ENCODE measurements at regions not wholly inside any gene's neighbourhood (a gene's known extent, or its start where the extent isn't known, plus 50 kb on each side); places are given as distances from the start of the nearest gene placed in this dataset.
"Not testable (repeated sequence)": the region's sequence is repeated elsewhere in the genome, so short reads cannot be mapped to it uniquely, and the experiment has no call there.

DNA sequence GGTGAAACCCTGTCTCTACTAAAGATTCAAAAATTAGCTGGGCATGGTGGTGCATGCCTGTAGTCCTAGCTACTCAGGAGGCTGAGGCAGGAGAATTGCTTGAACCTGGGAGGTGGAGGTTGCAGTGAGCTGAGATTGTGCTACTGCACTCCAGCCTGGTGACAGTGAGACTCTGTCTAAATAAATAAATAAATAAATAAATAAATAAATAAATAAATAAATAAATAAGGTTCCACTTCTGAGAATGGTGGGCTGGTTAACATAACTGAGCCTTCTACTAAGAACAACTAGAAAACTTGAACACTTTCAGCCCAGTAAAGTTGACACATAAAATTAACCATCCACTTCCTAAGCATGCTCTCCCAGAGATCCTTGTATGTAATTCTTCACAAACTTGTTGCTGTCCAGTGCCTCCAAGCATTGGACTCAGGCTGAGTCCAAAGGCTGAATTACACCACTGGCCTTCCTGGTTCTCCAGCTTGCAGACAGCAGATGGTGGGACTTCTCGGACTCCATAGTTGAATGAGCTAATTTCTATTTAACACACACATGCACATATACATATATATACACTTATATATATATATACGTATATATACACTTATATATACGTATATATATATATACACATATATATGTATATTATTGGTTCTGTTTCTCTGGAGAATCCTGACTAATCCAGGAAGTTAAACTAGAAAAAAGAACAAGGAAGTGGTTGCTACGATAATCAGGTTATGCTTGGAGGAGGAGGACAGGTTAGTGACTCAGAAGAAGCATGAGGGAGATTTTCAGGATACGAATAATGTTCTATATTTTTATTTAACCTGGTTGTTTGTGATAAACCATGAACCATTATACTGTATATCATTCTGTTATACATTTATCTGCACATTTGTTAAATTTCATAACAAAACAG, 348.8 kb downstream of the METTL4 start:
- no peaks in the 10 kb centered on the region for H3K36me3 ChIP-seq (ENCODE audit: control insufficient read depth, low read depth, low read length)
- no peaks in the 10 kb centered on the region for H3K9me3 ChIP-seq (ENCODE audit: control insufficient read depth, low read depth, low read length)
- no peak overlapping the region for H3K4me3 ChIP-seq (ENCODE audit: low read length)
- peaks cover 4% of the 10 kb centered on the region for H3K4me1 ChIP-seq (ENCODE audit: control insufficient read depth, low read depth, low read length)
- H3K27ac ChIP-seq (ENCODE audit: low read length): no peak overlapping the region
- H3K9ac ChIP-seq (ENCODE audit: low read length): no peak overlapping the region
- no peaks in the 10 kb centered on the region for H3K27me3 ChIP-seq (ENCODE audit: control insufficient read depth, insufficient read depth, low read length)

DNA sequence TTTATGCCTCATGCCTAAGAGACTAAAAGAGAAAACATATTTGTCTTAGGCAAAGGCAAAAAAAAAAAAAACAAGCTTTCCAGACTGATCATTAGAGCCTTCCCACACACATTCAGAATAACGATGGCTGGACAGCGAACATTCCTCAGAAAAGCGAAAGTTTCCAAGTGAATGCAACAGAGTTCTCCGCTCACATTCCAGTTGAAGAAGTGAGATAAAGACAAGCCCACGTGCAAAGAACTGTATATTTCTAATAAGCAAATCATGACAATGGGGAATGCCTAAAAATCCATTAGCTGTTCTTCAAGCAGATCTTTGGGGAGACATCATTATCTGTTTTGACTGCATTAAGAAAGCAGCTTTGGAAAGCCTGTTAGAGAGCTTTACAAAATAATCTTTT, 347.9 kb downstream of the METTL4 start:
- Histone ChIP-seq H3K9ac (ENCODE audit: low read length) (no peak overlapping the region), H3K9me3 (ENCODE audit: control insufficient read depth, low read depth, low read length) (no peaks in the 10 kb centered on the region), H3K27ac (ENCODE audit: low read length) (no peak overlapping the region), H3K36me3 (ENCODE audit: control insufficient read depth, low read depth, low read length) (no peaks in the 10 kb centered on the region), H3K4me3 (ENCODE audit: low read length) (no peak overlapping the region), H3K27me3 (ENCODE audit: control insufficient read depth, insufficient read depth, low read length) (no peaks in the 10 kb centered on the region), H3K4me1 (ENCODE audit: control insufficient read depth, low read depth, low read length) (peaks cover 4% of the 10 kb centered on the region)

DNA sequence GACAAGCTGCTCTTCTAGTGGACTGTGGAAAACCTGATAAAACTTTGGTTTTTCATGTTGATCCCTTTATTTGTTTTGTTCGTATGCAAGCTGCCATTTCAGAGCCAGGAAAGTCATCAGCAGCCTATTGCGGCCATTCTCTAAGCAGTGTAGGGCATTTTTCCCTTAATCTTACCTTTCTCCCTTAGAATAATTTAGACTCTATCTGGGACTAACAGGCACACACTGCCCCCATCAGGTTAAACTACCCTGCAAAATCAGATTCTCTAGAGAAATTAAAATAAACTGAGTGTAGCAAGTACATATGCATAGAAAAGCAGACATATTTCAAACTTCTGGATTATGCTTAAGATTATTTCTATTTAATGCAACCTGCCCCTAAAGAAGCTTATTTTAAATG, 347.5 kb downstream of the METTL4 start:
- no peak overlapping the region for H3K9ac ChIP-seq (ENCODE audit: low read length)
- H3K27me3 ChIP-seq (ENCODE audit: control insufficient read depth, insufficient read depth, low read length): no peaks in the 10 kb centered on the region
- H3K36me3 ChIP-seq (ENCODE audit: control insufficient read depth, low read depth, low read length): no peaks in the 10 kb centered on the region
- no peak overlapping the region for H3K27ac ChIP-seq (ENCODE audit: low read length)
- H3K4me3 ChIP-seq (ENCODE audit: low read length): no peak overlapping the region
- H3K9me3 ChIP-seq (ENCODE audit: control insufficient read depth, low read depth, low read length): no peaks in the 10 kb centered on the region
- H3K4me1 ChIP-seq (ENCODE audit: control insufficient read depth, low read depth, low read length): peaks cover 4% of the 10 kb centered on the region

DNA sequence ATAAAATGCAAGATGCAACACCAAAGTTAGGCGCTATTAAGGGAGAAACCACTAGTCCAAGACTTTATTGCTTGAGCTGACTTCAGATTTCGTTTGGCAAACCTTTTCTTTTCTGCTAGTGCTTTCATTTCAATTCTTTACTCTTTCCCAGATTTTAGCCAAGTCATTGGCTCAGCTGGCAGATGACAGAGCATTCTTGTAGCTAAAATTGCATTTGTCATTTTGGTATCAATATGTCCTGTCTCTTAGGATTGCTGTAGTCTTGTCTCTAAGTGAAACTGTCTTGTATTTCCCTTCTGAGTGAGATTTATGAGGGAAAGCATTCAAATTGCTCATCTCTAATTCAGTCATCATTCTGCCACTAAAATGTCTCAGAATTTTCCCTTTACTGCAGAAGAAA, 335.1 kb downstream of the METTL4 start:
- H3K9me3 ChIP-seq (ENCODE audit: control insufficient read depth, low read depth, low read length): no peaks in the 10 kb centered on the region
- H3K36me3 ChIP-seq (ENCODE audit: control insufficient read depth, low read depth, low read length): no peaks in the 10 kb centered on the region
- no peak overlapping the region for H3K27ac ChIP-seq (ENCODE audit: low read length)
- no peak overlapping the region for H3K4me3 ChIP-seq (ENCODE audit: low read length)
- H3K4me1 ChIP-seq (ENCODE audit: control insufficient read depth, low read depth, low read length): no peaks in the 10 kb centered on the region
- no peaks in the 10 kb centered on the region for H3K27me3 ChIP-seq (ENCODE audit: control insufficient read depth, insufficient read depth, low read length)
- H3K9ac ChIP-seq (ENCODE audit: low read length): no peak overlapping the region

DNA sequence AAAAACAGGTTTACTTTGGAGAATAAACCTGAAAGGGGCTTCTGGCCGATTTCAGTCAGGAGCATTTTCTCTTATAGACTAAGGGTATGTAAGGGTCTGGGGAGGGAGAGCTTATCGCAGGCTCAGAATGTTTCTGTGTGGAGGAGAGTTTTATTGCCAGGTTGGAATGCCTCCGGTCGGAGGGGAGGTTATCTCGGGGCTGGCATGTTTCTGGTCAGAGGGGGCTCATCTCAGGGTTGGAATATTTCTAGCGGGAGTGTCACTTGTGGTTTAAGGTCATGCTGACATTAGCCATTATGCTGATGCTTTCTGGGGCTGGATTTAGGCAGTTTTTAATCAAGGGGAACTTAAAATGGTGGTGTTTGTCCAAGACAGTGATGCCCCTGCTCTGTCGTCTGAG, 333.6 kb downstream of the METTL4 start:
- Histone ChIP-seq H3K27me3 (ENCODE audit: control insufficient read depth, insufficient read depth, low read length) (no peaks in the 10 kb centered on the region), H3K36me3 (ENCODE audit: control insufficient read depth, low read depth, low read length) (no peaks in the 10 kb centered on the region), H3K4me1 (ENCODE audit: control insufficient read depth, low read depth, low read length) (no peaks in the 10 kb centered on the region), H3K27ac (ENCODE audit: low read length) (no peak overlapping the region), H3K9ac (ENCODE audit: low read length) (no peak overlapping the region), H3K4me3 (ENCODE audit: low read length) (no peak overlapping the region), H3K9me3 (ENCODE audit: control insufficient read depth, low read depth, low read length) (no peaks in the 10 kb centered on the region)

DNA sequence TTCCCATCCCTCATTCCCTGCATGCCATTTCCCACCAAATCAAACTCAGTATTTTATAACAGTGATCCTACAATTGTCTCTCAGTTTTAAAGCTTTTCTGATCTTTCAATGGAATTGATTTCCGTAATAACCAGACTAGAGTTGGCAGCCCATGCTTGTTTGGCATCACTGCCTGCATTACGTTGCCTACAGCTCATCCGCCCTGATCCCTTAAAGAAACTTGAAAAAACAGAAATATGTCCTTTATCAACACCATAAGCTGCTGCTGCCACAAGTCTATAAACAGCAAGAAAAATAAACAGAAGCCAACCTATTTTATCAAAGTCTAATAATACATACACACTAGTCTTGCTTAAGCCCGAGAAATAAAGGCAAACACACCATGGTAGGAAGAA, 331.0 kb downstream of the METTL4 start:
- Histone ChIP-seq H3K4me3 (ENCODE audit: low read length) (no peak overlapping the region), H3K27me3 (ENCODE audit: control insufficient read depth, insufficient read depth, low read length) (no peaks in the 10 kb centered on the region), H3K9ac (ENCODE audit: low read length) (no peak overlapping the region), H3K27ac (ENCODE audit: low read length) (no peak overlapping the region), H3K9me3 (ENCODE audit: control insufficient read depth, low read depth, low read length) (no peaks in the 10 kb centered on the region), H3K4me1 (ENCODE audit: control insufficient read depth, low read depth, low read length) (peaks cover 2% of the 10 kb centered on the region), H3K36me3 (ENCODE audit: control insufficient read depth, low read depth, low read length) (no peaks in the 10 kb centered on the region)

DNA sequence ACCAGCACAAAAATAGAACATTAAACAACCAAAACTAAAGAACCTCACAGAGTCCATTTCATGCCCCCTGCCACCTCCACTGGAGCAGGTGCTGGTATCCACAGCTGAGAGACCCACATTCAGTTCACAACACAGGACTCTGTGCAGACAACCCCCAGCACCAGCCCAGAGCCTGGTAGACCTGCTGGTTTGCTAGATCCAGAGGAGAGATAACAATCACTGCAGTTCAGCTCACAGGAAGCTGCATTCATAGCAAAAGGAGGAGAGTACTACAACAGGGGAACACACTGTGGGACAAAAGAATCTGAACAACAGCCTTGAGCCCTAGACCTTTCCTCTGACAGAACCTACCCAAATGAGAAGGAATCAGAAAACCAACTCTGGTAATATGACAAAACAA, 326.7 kb downstream of the METTL4 start:
- Histone ChIP-seq H3K4me3 (ENCODE audit: low read length) (no peak overlapping the region), H3K27me3 (ENCODE audit: control insufficient read depth, insufficient read depth, low read length) (no peaks in the 10 kb centered on the region), H3K36me3 (ENCODE audit: control insufficient read depth, low read depth, low read length) (no peaks in the 10 kb centered on the region), H3K27ac (ENCODE audit: low read length) (no peak overlapping the region), H3K9me3 (ENCODE audit: control insufficient read depth, low read depth, low read length) (no peaks in the 10 kb centered on the region), H3K9ac (ENCODE audit: low read length) (no peak overlapping the region), H3K4me1 (ENCODE audit: control insufficient read depth, low read depth, low read length) (peaks cover 7% of the 10 kb centered on the region)

DNA sequence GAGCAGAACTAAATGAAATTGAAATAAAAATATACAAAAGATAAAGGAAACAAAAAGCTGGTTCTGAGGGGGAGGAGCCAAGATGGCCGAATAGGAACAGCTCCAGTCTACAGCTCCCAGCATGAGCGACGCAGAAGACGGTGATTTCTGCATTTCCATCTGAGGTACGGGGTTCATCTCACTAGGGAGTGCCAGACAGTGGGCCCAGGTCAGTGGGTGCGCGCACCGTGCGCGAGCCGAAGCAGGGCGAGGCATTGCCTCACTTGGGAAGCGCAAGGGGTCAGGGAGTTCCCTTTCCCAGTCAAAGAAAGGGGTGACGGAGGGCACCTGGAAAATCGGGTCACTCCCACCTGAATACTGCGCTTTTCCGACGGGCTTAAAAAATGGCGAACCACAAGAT, 324.2 kb downstream of the METTL4 start:
- not testable (repeated sequence) for H3K27ac ChIP-seq (ENCODE audit: low read length); H3K27me3 ChIP-seq (ENCODE audit: control insufficient read depth, insufficient read depth, low read length); H3K4me3 ChIP-seq (ENCODE audit: low read length); H3K36me3 ChIP-seq (ENCODE audit: control insufficient read depth, low read depth, low read length); H3K4me1 ChIP-seq (ENCODE audit: control insufficient read depth, low read depth, low read length); H3K9ac ChIP-seq (ENCODE audit: low read length); H3K9me3 ChIP-seq (ENCODE audit: control insufficient read depth, low read depth, low read length)

DNA sequence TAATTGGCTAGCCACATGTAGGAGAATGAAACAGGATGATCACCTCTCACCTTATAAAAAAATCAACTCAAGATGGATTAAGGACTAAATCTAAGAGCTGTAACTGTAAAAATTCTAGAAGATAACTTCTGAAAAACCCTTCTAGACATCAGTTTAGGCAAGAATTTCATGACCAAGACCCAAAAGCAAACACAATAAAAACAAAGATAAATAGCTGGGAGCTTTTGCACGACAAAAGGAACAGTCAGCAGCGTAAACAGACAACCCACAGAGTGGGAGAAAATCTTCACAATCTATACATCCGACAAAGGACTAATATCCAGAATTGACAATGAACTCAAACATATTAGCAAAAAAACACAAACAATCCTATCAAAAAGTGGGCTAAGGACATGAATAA, 316.3 kb downstream of the METTL4 start:
- Histone ChIP-seq H3K9me3 (ENCODE audit: control insufficient read depth, low read depth, low read length) (no peaks in the 10 kb centered on the region), H3K9ac (ENCODE audit: low read length) (no peak overlapping the region), H3K27me3 (ENCODE audit: control insufficient read depth, insufficient read depth, low read length) (no peaks in the 10 kb centered on the region), H3K27ac (ENCODE audit: low read length) (no peak overlapping the region), H3K36me3 (ENCODE audit: control insufficient read depth, low read depth, low read length) (no peaks in the 10 kb centered on the region), H3K4me3 (ENCODE audit: low read length) (no peak overlapping the region), H3K4me1 (ENCODE audit: control insufficient read depth, low read depth, low read length) (no peaks in the 10 kb centered on the region)

DNA sequence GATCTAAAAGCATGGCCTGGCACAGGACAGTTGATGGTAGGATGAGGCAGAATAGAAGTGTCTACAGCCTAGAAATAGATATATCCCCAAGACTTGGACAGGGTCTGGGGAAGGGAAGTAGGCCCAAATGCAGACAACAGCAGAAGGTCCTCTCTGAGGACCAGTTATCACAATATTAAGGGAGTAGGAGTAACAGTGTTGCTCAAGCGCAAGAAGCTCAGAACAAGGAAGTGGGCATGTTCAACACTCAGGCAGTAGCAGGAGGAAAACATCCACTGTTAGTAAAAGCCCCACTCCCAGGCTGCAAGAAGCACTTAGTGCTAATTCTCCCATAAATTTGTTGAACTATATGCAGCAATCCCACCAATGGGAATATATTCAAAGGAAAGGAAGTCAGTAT, 314.7 kb downstream of the METTL4 start:
- H3K27me3 ChIP-seq (ENCODE audit: control insufficient read depth, insufficient read depth, low read length): no peaks in the 10 kb centered on the region
- H3K9ac ChIP-seq (ENCODE audit: low read length): no peak overlapping the region
- H3K27ac ChIP-seq (ENCODE audit: low read length): no peak overlapping the region
- no peaks in the 10 kb centered on the region for H3K36me3 ChIP-seq (ENCODE audit: control insufficient read depth, low read depth, low read length)
- H3K9me3 ChIP-seq (ENCODE audit: control insufficient read depth, low read depth, low read length): no peaks in the 10 kb centered on the region
- no peaks in the 10 kb centered on the region for H3K4me1 ChIP-seq (ENCODE audit: control insufficient read depth, low read depth, low read length)
- no peak overlapping the region for H3K4me3 ChIP-seq (ENCODE audit: low read length)

DNA sequence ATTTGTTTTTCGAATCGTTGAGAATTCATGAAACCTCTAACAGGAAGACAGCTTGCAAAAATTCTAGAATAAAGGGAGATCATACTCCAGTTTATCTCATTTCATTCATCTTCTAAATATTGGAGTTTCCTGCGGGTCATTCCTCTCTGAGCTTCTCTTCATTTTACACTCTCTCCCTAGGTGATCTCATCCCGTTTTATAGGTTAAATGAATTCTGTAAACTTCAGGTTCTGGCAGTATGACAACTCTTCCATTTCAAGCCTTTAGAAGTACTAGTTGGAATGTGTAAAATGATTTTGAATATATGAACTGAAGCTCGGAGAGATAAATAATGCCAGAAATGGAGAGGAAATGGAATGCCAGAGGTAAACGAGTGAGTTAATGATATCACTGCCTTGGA, 312.4 kb downstream of the METTL4 start:
- Histone ChIP-seq H3K27ac (ENCODE audit: low read length) (no peak overlapping the region), H3K27me3 (ENCODE audit: control insufficient read depth, insufficient read depth, low read length) (no peaks in the 10 kb centered on the region), H3K9ac (ENCODE audit: low read length) (no peak overlapping the region), H3K36me3 (ENCODE audit: control insufficient read depth, low read depth, low read length) (no peaks in the 10 kb centered on the region), H3K9me3 (ENCODE audit: control insufficient read depth, low read depth, low read length) (no peaks in the 10 kb centered on the region), H3K4me1 (ENCODE audit: control insufficient read depth, low read depth, low read length) (no peaks in the 10 kb centered on the region), H3K4me3 (ENCODE audit: low read length) (no peak overlapping the region)

DNA sequence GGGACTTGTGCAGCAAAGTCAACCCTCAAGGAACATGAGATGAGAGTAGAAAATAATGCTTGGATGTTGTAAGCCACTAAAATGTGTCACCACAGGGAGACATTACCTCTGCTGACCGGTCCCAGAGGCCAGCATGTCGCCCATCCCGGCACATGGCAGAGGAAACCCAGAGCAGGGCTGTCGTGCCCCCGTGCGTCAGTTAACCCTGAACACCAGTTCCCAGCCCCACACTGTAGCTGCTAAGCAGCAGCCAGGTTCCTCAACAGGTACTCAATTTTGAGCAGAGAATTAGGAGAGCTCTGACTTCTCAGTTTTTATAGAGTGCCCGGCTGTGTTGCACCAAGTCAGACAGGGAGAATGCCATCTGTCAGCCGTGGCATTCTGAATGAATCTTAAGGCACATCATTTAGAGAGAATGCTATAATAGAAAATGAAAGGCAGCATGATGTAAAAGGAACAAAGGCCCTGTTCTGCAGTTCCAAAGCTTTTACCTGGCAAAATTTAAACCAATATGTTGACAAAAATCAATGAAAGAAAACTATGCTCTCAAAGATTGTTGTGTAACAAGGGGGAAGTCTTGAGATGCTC, 307.9 kb downstream of the METTL4 start:
- Histone ChIP-seq H3K27me3 (ENCODE audit: control insufficient read depth, insufficient read depth, low read length) (no peaks in the 10 kb centered on the region), H3K27ac (ENCODE audit: low read length) (no peak overlapping the region), H3K9me3 (ENCODE audit: control insufficient read depth, low read depth, low read length) (no peaks in the 10 kb centered on the region), H3K4me1 (ENCODE audit: control insufficient read depth, low read depth, low read length) (no peaks in the 10 kb centered on the region), H3K9ac (ENCODE audit: low read length) (no peak overlapping the region), H3K4me3 (ENCODE audit: low read length) (no peak overlapping the region), H3K36me3 (ENCODE audit: control insufficient read depth, low read depth, low read length) (no peaks in the 10 kb centered on the region)
